GM19324 (cell line): ENCODE measurements at regions not wholly inside any gene's neighbourhood (a gene's known extent, or its start where the extent isn't known, plus 50 kb on each side); places are given as distances from the start of the nearest gene placed in this dataset.

Experiments used
- ATAC-seq: cut with Tn5 transposase; IDR thresholded peaks from one replicate; pipeline ENCODE4 v1.9.1; 2021; ENCODE audit warnings: mild to moderate bottlenecking, moderate library complexity; ENCODE audit not compliant: unreplicated experiment, low FRiP score

GRCh38 chr5:4881366-4882002 lies 258.6 kb upstream of the ADAMTS16 start:
- no peak for ATAC-seq

GRCh38 chr5:4882186-4882585 lies 257.9 kb upstream of the ADAMTS16 start:
- ATAC-seq: no peak

- no peak for ATAC-seq
These were observed 256.8 kb upstream of the ADAMTS16 start for GRCh38 chr5:4883360-4883759.

- ATAC-seq: no peak
These were observed 246.9 kb upstream of the ADAMTS16 start for GRCh38 chr5:4893063-4893744.

- ATAC-seq: no peak
These were observed 243.8 kb upstream of the ADAMTS16 start for GRCh38 chr5:4896328-4896727.

GRCh38 chr5:4901305-4901811 lies 238.8 kb upstream of the ADAMTS16 start:
- no peak for ATAC-seq

- no peak for ATAC-seq
These were observed 238.2 kb upstream of the ADAMTS16 start for GRCh38 chr5:4901924-4902323.

- ATAC-seq: no peak
These were observed 234.2 kb upstream of the ADAMTS16 start for GRCh38 chr5:4905674-4906520.

- ATAC-seq: no peak
These were observed 233.3 kb upstream of the ADAMTS16 start for GRCh38 chr5:4906786-4907185.

- no peak for ATAC-seq
These were observed 232.6 kb upstream of the ADAMTS16 start for GRCh38 chr5:4907571-4907970.

- no peak for ATAC-seq
These were observed 231.0 kb upstream of the ADAMTS16 start for GRCh38 chr5:4909086-4909485.

- no peak for ATAC-seq
These were observed 228.3 kb upstream of the ADAMTS16 start for GRCh38 chr5:4911646-4912403.

GRCh38 chr5:4921929-4922328 lies 218.2 kb upstream of the ADAMTS16 start:
- ATAC-seq: no peak

GRCh38 chr5:4924577-4924976 lies 215.6 kb upstream of the ADAMTS16 start:
- ATAC-seq: no peak

GRCh38 chr5:4927097-4927496 lies 213.0 kb upstream of the ADAMTS16 start:
- ATAC-seq: no peak

- ATAC-seq: no peak
These were observed 211.7 kb upstream of the ADAMTS16 start for GRCh38 chr5:4928409-4928808.

- no peak for ATAC-seq
These were observed 211.0 kb upstream of the ADAMTS16 start for GRCh38 chr5:4929092-4929655.

GRCh38 chr5:4939042-4939781 lies 200.9 kb upstream of the ADAMTS16 start:
- ATAC-seq: no peak

- ATAC-seq: no peak
These were observed 199.0 kb upstream of the ADAMTS16 start for GRCh38 chr5:4941161-4941560.
